Upper lobe of left lung (tissue), 4 donors: ENCODE measurements at regions not wholly inside any gene's neighbourhood (a gene's known extent, or its start where the extent isn't known, plus 50 kb on each side); places are given as distances from the start of the nearest gene placed in this dataset.

Source experiments
- EP300 ChIP-seq, 4 donors: sonication (generic); formaldehyde crosslinking; IDR thresholded peaks; one replicate each; pipeline ENCODE4 v1.5.1; 2017; ENCODE audit warnings: antibody characterized with exemption in 4 of 4, control low read depth in 2 of 4
- POLR2A ChIP-seq, 4 donors: fragments of 450-650 bp; IDR thresholded peaks; one replicate each; pipeline ENCODE4 v1.5.1; 2016 to 2017; ENCODE audit warnings: antibody characterized with exemption in 4 of 4, mild to moderate bottlenecking in 2 of 4
- TF ChIP-seq, protein P1 (sequence below), 6 experiments: fragments of 450-650 bp in 4 of 6; fragments of 200-600 bp in 2 of 6; sonication (generic) in 2 of 6; IDR thresholded peaks; one replicate each; pipeline ENCODE4 v1.5.1; 2016 to 2019; ENCODE audit warnings: antibody characterized with exemption in 6 of 6

GRCh38 chr22:47750086-47750485 lies 987.6 kb downstream of the TBC1D22A start:
- TF ChIP-seq, protein P1, sequence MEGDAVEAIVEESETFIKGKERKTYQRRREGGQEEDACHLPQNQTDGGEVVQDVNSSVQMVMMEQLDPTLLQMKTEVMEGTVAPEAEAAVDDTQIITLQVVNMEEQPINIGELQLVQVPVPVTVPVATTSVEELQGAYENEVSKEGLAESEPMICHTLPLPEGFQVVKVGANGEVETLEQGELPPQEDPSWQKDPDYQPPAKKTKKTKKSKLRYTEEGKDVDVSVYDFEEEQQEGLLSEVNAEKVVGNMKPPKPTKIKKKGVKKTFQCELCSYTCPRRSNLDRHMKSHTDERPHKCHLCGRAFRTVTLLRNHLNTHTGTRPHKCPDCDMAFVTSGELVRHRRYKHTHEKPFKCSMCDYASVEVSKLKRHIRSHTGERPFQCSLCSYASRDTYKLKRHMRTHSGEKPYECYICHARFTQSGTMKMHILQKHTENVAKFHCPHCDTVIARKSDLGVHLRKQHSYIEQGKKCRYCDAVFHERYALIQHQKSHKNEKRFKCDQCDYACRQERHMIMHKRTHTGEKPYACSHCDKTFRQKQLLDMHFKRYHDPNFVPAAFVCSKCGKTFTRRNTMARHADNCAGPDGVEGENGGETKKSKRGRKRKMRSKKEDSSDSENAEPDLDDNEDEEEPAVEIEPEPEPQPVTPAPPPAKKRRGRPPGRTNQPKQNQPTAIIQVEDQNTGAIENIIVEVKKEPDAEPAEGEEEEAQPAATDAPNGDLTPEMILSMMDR (IDR thresholded peaks at IDR 0.05): no peak
- TF ChIP-seq POLR2A (IDR thresholded peaks at IDR 0.05) (no peak), EP300 (IDR thresholded peaks at IDR 0.05) (no peak)
